Pons (tissue), 1 donor: ENCODE measurements at regions not wholly inside any gene's neighbourhood (a gene's known extent, or its start where the extent isn't known, plus 50 kb on each side); places are given as distances from the start of the nearest gene placed in this dataset.
"Not testable (repeated sequence)": the region's sequence is repeated elsewhere in the genome, so short reads cannot be mapped to it uniquely, and the experiment has no call there.

Experiments used
- DNase-seq: peaks from one replicate; pipeline ENCODE4 v3.0.0-alpha.2; 2016; ENCODE audit warnings: low spot score

GRCh38 chr11:114942207-114942606 is 263.9 kb downstream of the NXPE2 start:
- no peak for DNase-seq

DNA sequence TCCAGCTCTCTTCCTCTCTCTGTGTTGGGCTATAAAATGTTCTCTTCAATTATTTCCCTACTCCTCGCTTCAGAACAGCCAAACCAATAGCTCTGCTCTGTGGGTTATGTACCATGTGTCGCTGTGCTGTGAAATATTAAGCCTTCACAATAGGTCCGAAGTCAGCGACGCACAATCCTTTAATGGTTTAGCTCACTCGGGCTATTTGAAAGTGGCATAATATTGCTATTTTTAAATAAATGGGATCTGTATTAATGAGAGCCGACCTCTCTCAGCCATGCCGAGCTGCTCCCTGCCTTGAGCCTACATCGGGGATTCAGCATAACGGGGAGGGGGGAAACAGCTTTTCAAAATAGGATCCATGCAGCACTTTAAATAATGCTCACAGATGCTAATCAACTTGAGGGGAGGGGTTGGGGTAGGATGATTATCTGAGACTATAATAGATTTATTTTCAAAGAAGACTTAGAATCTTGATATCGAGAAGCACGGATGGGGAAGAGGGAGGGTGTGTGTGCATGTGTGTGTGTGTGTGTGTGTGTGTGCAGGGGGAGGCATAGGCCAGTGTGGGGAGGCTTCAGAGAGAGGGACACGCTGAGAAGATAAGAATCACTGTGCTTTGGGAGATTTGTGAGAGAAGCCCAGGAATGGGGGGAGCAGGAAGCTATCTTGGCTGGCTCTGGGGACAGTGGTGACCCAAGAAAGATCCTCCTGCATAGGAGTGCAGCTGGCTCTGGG is 271.5 kb downstream of the NXPE2 start:
- DNase-seq: no peak

GRCh38 chr11:114953039-114953438 is 274.7 kb downstream of the NXPE2 start:
- DNase-seq: no peak

DNA sequence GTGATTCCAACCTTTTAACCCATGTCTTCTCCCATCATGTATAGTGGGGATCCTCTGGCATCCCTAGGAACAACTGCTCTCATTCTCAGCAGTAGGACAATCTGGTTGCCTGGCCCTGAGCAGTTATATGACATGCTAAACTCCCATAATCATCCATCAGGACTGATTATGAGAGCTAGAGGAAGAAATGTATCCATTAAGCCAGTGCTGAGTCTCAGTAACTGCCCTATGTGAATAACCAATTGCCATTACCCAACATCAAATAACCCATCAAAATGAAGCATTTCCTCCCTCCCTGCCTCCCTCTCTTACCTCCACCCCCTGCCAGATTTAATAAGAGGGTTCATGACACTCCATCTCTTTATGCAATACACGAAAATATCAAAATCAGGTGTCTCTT is 277.6 kb downstream of the NXPE2 start:
- DNase-seq: no peak

- no peak for DNase-seq
Observed at GRCh38 chr11:114956566-114956965, 278.2 kb downstream of the NXPE2 start.

DNA sequence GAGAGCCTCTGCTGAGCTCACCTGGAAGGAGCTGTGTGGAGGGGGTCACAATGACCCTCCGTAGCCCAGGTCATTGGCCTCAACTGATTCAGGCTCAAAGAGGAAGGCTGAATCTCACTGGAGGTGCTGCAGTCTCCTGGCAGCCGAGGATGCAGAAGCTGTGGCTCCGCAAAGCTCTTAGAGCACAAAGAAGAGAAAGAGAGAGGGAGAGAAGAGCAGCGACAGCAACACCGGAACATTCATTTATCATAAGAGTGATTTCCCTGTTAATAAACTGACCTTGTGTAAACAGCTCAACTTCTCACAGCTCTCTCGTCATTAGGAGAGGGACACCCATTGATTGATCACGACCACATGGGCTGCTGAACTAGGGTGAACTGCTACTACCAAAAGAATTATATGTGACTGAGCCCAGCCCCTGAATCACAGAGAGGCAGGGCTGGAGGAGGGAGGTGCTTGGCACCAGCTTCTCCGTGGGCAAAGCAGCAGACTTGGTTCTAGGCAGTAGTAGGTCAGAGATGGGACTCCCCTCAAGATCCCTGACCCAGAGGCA is 281.7 kb downstream of the NXPE2 start:
- no peak for DNase-seq

DNA sequence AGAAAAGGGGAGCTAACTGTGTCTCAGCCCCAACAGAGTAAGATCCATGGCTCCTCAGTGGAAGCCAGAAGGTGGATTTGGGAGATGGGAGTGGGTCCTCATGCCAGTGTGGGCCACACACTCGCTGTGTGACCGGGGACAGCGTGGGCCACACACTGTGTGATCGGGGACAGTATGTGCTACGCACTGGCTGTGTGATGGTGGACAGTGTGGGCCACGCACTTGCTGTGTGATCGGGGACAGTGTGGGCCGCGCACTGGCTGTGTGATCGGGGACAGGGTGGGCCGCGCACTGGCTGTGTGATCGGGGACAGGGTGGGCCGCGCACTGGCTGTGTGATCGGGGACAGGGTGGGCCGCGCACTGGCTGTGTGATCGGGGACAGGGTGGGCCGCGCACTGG is 282.5 kb downstream of the NXPE2 start:
- DNase-seq: not testable (repeated sequence)

- DNase-seq: no peak
Observed at GRCh38 chr11:114964676-114965214, 286.4 kb downstream of the NXPE2 start.

DNA sequence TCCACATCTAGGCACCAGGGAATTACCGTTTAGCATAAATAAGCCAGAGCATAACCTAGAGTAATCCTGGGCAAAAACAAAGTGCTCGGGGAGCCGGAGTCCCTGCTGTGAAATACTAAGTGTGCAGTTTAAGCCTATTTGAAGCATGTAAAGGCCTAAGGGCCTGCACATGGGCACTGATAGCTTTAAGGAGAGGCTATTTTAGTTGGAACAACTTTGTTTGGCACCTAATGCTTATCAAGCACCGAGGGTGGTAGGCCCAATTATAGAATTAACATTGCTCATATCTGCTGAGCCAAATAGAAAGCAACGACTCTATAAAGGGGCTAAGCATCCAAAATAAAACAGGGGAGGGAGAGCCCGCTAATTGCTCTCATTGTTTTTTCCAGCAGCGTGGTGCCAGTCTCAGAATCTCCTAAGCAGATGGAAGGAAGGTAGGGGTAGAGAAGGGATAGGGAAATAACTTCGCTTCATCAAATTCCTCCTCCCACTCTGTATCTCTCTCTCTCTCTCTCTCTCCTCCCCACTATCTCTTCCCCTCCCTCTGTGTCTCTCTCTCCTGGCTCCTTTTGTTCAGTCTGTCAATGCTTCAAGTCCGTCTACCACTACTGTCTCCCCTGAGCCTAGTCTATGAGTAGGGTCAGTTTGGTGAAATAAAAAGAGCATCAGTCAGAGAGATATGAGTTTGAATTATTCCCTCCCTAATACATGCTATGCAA is 292.8 kb downstream of the NXPE2 start:
- DNase-seq: no peak

DNA sequence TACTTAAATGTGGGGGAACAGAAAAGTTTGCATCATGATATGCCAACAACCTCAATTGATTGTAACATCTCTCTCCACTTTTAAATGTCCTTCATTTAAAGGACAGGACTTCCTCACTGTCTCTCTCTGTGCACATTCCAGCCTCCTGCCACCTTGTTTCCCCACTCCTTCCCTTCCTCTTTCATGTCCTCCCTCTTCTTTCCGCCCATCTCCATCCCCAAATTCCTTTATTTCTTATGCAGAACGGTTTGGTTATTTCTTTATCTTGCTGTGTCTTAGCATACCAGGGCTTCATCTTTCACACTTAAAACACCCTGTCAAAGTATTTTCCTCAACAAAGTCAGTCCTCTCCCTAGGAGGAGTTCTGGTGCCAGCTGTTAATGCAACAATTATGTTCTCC is 293.8 kb downstream of the NXPE2 start:
- DNase-seq: no peak

DNA sequence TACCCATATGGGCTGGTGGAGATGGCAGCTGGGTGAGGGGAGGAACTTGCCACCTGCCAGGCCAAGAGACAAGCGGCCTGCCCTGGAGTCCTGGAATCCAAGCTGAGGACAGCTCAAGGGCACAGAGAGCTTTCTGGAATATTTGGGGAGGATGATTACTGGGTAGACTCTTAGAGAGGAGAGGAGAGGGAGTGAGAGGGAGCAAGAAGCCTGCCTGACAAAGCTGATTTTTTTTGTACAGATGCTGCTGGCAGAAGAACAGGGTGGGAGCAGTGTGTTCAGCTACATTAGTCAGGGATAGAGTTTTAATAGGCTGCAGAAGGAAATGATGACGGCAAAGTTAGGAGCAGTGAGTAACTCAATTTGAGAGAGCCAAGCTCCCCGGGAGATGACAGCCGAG is 299.3 kb downstream of the NXPE2 start:
- peak; percentile 13 for DNase-seq

GRCh38 chr11:114982141-114982540 is 303.8 kb downstream of the NXPE2 start:
- DNase-seq: no peak

- peak; percentile 6 for DNase-seq
Observed at GRCh38 chr11:114984611-114985163, 306.4 kb downstream of the NXPE2 start.

DNA sequence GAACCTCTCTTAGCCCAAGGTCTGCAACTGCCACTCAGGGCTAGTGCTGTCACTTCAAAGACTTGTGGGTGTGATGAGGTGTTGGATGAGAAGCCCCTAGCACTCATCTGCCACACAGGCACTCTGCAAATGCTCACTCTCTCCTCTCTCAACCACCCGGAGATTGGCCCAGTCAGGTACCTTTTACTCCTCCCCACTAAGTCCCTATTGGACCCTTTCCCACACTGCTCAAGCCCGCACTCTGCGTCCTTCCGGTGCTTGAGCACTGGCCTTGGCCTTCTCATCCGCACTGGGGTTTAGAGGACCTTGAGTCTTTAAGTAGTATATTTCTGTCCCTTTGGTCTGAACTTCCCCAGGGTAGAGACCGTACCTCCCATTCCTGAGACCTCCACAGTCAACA is 308.0 kb downstream of the NXPE2 start:
- no peak for DNase-seq

GRCh38 chr11:114987186-114987760 is 308.9 kb downstream of the NXPE2 start:
- DNase-seq: no peak

DNA sequence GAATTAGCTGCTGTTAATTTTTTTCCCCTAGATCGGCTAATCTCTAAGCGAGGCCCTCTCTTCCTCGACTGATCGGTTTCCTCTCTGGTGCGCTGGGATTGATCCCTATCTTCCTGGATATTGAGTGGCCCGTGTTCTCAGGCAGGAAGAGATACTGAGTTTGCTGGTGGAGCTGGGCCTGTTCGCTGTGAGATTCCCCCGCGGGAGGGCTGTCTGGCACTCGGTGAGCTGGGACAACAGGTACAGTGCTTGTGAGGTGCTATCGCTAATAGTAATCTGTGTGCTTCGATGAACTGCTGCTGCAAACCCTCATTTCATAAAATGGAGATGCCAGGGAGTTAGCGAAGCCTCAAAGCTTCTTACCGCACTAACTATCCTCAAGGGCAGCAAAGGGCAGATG is 310.3 kb downstream of the NXPE2 start:
- DNase-seq: no peak

- no peak for DNase-seq
Observed at GRCh38 chr11:114989536-114989935, 311.2 kb downstream of the NXPE2 start.

DNA sequence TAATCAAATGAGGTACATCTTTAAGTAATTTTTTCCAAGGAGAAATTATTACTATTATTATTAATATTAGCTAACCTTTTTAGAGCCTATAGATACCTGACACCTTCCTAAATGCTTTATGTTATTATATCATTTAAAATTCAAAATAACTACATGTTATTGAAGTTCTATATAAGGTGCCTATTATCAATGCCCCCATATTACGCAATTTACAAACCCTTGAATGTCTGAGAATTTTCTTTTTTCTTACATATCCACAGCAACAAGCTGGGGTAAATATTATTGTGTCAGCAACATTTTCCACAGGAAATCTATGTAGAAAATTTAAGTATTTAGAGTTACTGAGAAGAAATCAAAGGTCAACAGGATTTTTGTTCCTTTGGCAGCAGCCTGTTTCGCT is 327.3 kb downstream of the NXPE2 start:
- DNase-seq: no peak

- DNase-seq: no peak
Observed at GRCh38 chr11:115007851-115008250, 329.5 kb downstream of the NXPE2 start.

GRCh38 chr11:115008799-115009198 is 330.5 kb downstream of the NXPE2 start:
- no peak for DNase-seq

DNA sequence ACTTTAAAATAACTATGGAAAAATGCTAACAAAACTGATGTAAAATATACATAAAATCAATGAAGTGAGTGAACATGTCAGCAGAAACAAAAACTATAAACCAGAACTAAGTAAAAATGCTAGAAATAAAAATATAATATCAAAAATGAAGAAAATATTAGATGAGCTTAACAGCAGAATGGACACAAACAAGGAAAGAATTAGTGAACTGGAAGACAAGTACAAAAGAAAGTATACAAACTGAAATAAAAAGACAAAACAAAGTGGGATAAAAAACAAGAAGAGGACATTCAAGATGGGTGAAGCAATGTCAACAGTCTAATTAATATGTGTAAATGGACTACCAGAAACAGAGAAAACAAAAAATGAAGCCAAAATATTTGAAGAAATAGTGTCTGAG is 339.2 kb downstream of the NXPE2 start:
- no peak for DNase-seq

- no peak for DNase-seq
Observed at GRCh38 chr11:115030166-115030565, 351.8 kb downstream of the NXPE2 start.
